IPS-15b (cell line): ENCODE measurements at regions not wholly inside any gene's neighbourhood (a gene's known extent, or its start where the extent isn't known, plus 50 kb on each side); places are given as distances from the start of the nearest gene placed in this dataset.

ENCODE experiments used
- H3K27me3 ChIP-seq: one replicate; pipeline ENCODE4 v1.6.1; 2013; ENCODE audit warnings: low read length; ENCODE audit not compliant: control insufficient read depth, insufficient read depth
- H3K36me3 ChIP-seq: one replicate; pipeline ENCODE4 v1.6.1; 2013; ENCODE audit warnings: low read length; ENCODE audit not compliant: control insufficient read depth, insufficient read depth
- H3K4me1 ChIP-seq: one replicate; pipeline ENCODE4 v1.6.1; 2013; ENCODE audit warnings: mild to moderate bottlenecking, low read length; ENCODE audit not compliant: control insufficient read depth, insufficient read depth
- H3K4me3 ChIP-seq: one replicate; pipeline ENCODE4 v1.5.1; 2013; ENCODE audit warnings: low read depth, low read length
- H3K9ac ChIP-seq: one replicate; pipeline ENCODE4 v1.6.1; 2013; ENCODE audit warnings: low read depth, mild to moderate bottlenecking, low read length
- H3K9me3 ChIP-seq: one replicate; pipeline ENCODE4 v1.6.1; 2013; ENCODE audit warnings: mild to moderate bottlenecking, low read length; ENCODE audit not compliant: control insufficient read depth, insufficient read depth

GRCh38 chr4:71267244-71267643, 71.6 kb upstream of the SLC4A4 start:
- Histone ChIP-seq H3K9ac (no peak overlapping the region), H3K36me3 (no peaks in the 10 kb centered on the region), H3K9me3 (no peaks in the 10 kb centered on the region), H3K4me1 (no peaks in the 10 kb centered on the region), H3K27me3 (no peaks in the 10 kb centered on the region), H3K4me3 (no peak overlapping the region)

- no peaks in the 10 kb centered on the region for H3K36me3 ChIP-seq
- H3K9me3 ChIP-seq: no peaks in the 10 kb centered on the region
- H3K9ac ChIP-seq: no peak overlapping the region
- no peak overlapping the region for H3K4me3 ChIP-seq
- no peaks in the 10 kb centered on the region for H3K27me3 ChIP-seq
- H3K4me1 ChIP-seq: no peaks in the 10 kb centered on the region
Observed at GRCh38 chr4:71268166-71268565, 70.7 kb upstream of the SLC4A4 start.

- Histone ChIP-seq H3K36me3 (no peaks in the 10 kb centered on the region), H3K27me3 (no peaks in the 10 kb centered on the region), H3K4me3 (no peak overlapping the region), H3K9me3 (no peaks in the 10 kb centered on the region), H3K9ac (no peak overlapping the region), H3K4me1 (no peaks in the 10 kb centered on the region)
Observed at GRCh38 chr4:71269233-71269632, 69.6 kb upstream of the SLC4A4 start.

- Histone ChIP-seq H3K9ac (no peak overlapping the region), H3K36me3 (no peaks in the 10 kb centered on the region), H3K9me3 (no peaks in the 10 kb centered on the region), H3K4me1 (no peaks in the 10 kb centered on the region), H3K27me3 (no peaks in the 10 kb centered on the region), H3K4me3 (no peak overlapping the region)
Observed at GRCh38 chr4:71270901-71271300, 67.9 kb upstream of the SLC4A4 start.

- H3K36me3 ChIP-seq: no peaks in the 10 kb centered on the region
- no peaks in the 10 kb centered on the region for H3K27me3 ChIP-seq
- H3K9me3 ChIP-seq: no peaks in the 10 kb centered on the region
- no peak overlapping the region for H3K4me3 ChIP-seq
- no peak overlapping the region for H3K9ac ChIP-seq
- no peaks in the 10 kb centered on the region for H3K4me1 ChIP-seq
Observed at GRCh38 chr4:71272976-71273375, 65.8 kb upstream of the SLC4A4 start.

GRCh38 chr4:71275004-71275403, 63.8 kb upstream of the SLC4A4 start:
- no peak overlapping the region for H3K4me3 ChIP-seq
- H3K4me1 ChIP-seq: no peaks in the 10 kb centered on the region
- no peaks in the 10 kb centered on the region for H3K9me3 ChIP-seq
- no peak overlapping the region for H3K9ac ChIP-seq
- H3K36me3 ChIP-seq: no peaks in the 10 kb centered on the region
- H3K27me3 ChIP-seq: no peaks in the 10 kb centered on the region

GRCh38 chr4:71275570-71275969, 63.2 kb upstream of the SLC4A4 start:
- no peaks in the 10 kb centered on the region for H3K27me3 ChIP-seq
- no peak overlapping the region for H3K9ac ChIP-seq
- no peaks in the 10 kb centered on the region for H3K36me3 ChIP-seq
- no peaks in the 10 kb centered on the region for H3K4me1 ChIP-seq
- no peaks in the 10 kb centered on the region for H3K9me3 ChIP-seq
- no peak overlapping the region for H3K4me3 ChIP-seq

GRCh38 chr4:71277353-71277752, 61.5 kb upstream of the SLC4A4 start:
- Histone ChIP-seq H3K4me1 (no peaks in the 10 kb centered on the region), H3K9ac (no peak overlapping the region), H3K9me3 (no peaks in the 10 kb centered on the region), H3K4me3 (no peak overlapping the region), H3K36me3 (no peaks in the 10 kb centered on the region), H3K27me3 (no peaks in the 10 kb centered on the region)

GRCh38 chr4:71283642-71284257, 55.1 kb upstream of the SLC4A4 start:
- Histone ChIP-seq H3K27me3 (no peaks in the 10 kb centered on the region), H3K9ac (no peak overlapping the region)

GRCh38 chr4:71287305-71287704, 51.5 kb upstream of the SLC4A4 start:
- H3K4me3 ChIP-seq: no peak overlapping the region

More at GRCh38 chr4:71283642-71284257, 55.1 kb upstream of the SLC4A4 start:
- H3K9me3 ChIP-seq: no peaks in the 10 kb centered on the region
- no peaks in the 10 kb centered on the region for H3K36me3 ChIP-seq
- H3K4me1 ChIP-seq: no peaks in the 10 kb centered on the region
- H3K4me3 ChIP-seq: no peak overlapping the region

GRCh38 chr4:71288875-71289274, 49.9 kb upstream of the SLC4A4 start:
- no peak overlapping the region for H3K4me3 ChIP-seq
- H3K4me1 ChIP-seq: no peaks in the 10 kb centered on the region
- no peak overlapping the region for H3K9ac ChIP-seq
- H3K36me3 ChIP-seq: no peaks in the 10 kb centered on the region
- no peaks in the 10 kb centered on the region for H3K27me3 ChIP-seq
- no peaks in the 10 kb centered on the region for H3K9me3 ChIP-seq

More at GRCh38 chr4:71287305-71287704, 51.5 kb upstream of the SLC4A4 start:
- Histone ChIP-seq H3K27me3 (no peaks in the 10 kb centered on the region), H3K9me3 (no peaks in the 10 kb centered on the region), H3K4me1 (no peaks in the 10 kb centered on the region), H3K9ac (no peak overlapping the region), H3K36me3 (no peaks in the 10 kb centered on the region)
